Ishikawa (cell line): ENCODE measurements at regions not wholly inside any gene's neighbourhood (a gene's known extent, or its start where the extent isn't known, plus 50 kb on each side); places are given as distances from the start of the nearest gene placed in this dataset.

ENCODE experiments used
- CEBPB ChIP-seq: IDR thresholded peaks from 2 replicates; pipeline ENCODE4 v1.6.1; 2012
- EGR1 ChIP-seq: IDR thresholded peaks from 2 replicates; pipeline ENCODE4 v1.6.1; 2012
- EP300 ChIP-seq: IDR thresholded peaks from 2 replicates; pipeline ENCODE4 v1.6.1; 2012; ENCODE audit warnings: borderline replicate concordance
- NFIC ChIP-seq: IDR thresholded peaks from 2 replicates; pipeline ENCODE4 v1.6.1; 2012
- RAD21 ChIP-seq: IDR thresholded peaks from 2 replicates; pipeline ENCODE4 v1.6.1; 2012; ENCODE audit warnings: low read depth
- TAF1 ChIP-seq: IDR thresholded peaks from 2 replicates; pipeline ENCODE4 v1.6.1; 2012; ENCODE audit warnings: low read depth, mild to moderate bottlenecking
- TEAD4 ChIP-seq: IDR thresholded peaks from 2 replicates; pipeline ENCODE4 v1.6.1; 2012
- ZBTB7A ChIP-seq: IDR thresholded peaks from 2 replicates; pipeline ENCODE4 v1.6.1; 2012; ENCODE audit warnings: low read depth
- TF ChIP-seq, protein P1 (sequence below): IDR thresholded peaks from 2 replicates; pipeline ENCODE4 v1.6.1; 2012; ENCODE audit warnings: low read depth, mild to moderate bottlenecking
- TF ChIP-seq, protein P2 (sequence below): IDR thresholded peaks from 2 replicates; pipeline ENCODE4 v1.6.1; 2012
- TF ChIP-seq, protein P3 (sequence below): IDR thresholded peaks from 2 replicates; pipeline ENCODE4 v1.6.1; 2012

DNA sequence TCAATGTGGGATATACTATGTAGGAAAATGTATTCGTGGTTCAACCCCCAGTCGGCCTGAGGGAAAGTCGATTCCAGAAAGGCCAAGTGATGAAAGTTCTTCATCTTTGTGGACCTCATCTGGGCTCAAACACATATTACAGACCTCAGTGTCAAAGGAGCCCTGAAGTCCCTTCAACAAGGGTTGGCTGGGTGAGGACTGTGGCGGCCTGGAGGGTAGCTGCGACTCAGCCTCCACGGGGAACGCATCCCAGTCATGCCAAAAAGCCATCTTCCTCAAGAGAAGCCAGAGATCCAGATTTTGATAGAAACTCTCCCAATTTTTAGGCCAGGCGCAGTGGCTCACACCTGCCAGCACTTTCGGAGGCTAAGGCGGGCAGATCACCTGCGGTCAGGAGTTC, 158.6 kb upstream of the PTPN1 start:
- TF ChIP-seq NFIC (no peak), CEBPB (no peak), TAF1 (no peak), EGR1 (no peak), TEAD4 (no peak), EP300 (no peak), ZBTB7A (no peak), RAD21 (no peak)
- TF ChIP-seq, protein P1, sequence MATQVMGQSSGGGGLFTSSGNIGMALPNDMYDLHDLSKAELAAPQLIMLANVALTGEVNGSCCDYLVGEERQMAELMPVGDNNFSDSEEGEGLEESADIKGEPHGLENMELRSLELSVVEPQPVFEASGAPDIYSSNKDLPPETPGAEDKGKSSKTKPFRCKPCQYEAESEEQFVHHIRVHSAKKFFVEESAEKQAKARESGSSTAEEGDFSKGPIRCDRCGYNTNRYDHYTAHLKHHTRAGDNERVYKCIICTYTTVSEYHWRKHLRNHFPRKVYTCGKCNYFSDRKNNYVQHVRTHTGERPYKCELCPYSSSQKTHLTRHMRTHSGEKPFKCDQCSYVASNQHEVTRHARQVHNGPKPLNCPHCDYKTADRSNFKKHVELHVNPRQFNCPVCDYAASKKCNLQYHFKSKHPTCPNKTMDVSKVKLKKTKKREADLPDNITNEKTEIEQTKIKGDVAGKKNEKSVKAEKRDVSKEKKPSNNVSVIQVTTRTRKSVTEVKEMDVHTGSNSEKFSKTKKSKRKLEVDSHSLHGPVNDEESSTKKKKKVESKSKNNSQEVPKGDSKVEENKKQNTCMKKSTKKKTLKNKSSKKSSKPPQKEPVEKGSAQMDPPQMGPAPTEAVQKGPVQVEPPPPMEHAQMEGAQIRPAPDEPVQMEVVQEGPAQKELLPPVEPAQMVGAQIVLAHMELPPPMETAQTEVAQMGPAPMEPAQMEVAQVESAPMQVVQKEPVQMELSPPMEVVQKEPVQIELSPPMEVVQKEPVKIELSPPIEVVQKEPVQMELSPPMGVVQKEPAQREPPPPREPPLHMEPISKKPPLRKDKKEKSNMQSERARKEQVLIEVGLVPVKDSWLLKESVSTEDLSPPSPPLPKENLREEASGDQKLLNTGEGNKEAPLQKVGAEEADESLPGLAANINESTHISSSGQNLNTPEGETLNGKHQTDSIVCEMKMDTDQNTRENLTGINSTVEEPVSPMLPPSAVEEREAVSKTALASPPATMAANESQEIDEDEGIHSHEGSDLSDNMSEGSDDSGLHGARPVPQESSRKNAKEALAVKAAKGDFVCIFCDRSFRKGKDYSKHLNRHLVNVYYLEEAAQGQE: no peak
- TF ChIP-seq, protein P2, sequence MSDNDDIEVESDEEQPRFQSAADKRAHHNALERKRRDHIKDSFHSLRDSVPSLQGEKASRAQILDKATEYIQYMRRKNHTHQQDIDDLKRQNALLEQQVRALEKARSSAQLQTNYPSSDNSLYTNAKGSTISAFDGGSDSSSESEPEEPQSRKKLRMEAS: no peak
- TF ChIP-seq, protein P3, sequence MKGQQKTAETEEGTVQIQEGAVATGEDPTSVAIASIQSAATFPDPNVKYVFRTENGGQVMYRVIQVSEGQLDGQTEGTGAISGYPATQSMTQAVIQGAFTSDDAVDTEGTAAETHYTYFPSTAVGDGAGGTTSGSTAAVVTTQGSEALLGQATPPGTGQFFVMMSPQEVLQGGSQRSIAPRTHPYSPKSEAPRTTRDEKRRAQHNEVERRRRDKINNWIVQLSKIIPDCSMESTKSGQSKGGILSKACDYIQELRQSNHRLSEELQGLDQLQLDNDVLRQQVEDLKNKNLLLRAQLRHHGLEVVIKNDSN: no peak
